ENCODE measurements at regions not wholly inside any gene's neighbourhood (a gene's known extent, or its start where the extent isn't known, plus 50 kb on each side); places are given as distances from the start of the nearest gene placed in this dataset.

GRCh38 chr2:195168369-195168768 lies 488.7 kb upstream of the SLC39A10 start:
- TF ChIP-seq CTCF (IDR thresholded peaks at IDR 0.05 in 4 of 5, conservative IDR thresholded peaks at IDR 0.05 in 1 of 5) = no peak
- TF ChIP-seq POLR2A (IDR thresholded peaks at IDR 0.05) = no peak
